HCT116 (cell line): ENCODE measurements at regions not wholly inside any gene's neighbourhood (a gene's known extent, or its start where the extent isn't known, plus 50 kb on each side); places are given as distances from the start of the nearest gene placed in this dataset.

Experiments
- EZH2 ChIP-seq: fragments of 200-600 bp; sonication (generic); IDR thresholded peaks from 2 replicates; pipeline ENCODE4 v1.6.1; 2017; ENCODE audit warnings: antibody characterized with exemption, mixed run types
- POLR2A ChIP-seq: IDR thresholded peaks from 2 replicates; pipeline ENCODE4 v1.7.0; 2011; ENCODE audit warnings: borderline replicate concordance; ENCODE audit not compliant: insufficient read depth, insufficient read length; ENCODE audit errors: extremely low read depth
- RAD21 ChIP-seq: IDR thresholded peaks from 2 replicates; pipeline ENCODE4 v1.6.1; 2012; ENCODE audit warnings: low read depth, mild to moderate bottlenecking
- TCF7L2 ChIP-seq: IDR thresholded peaks from 2 replicates; pipeline ENCODE4 v1.7.0; 2011; ENCODE audit warnings: borderline replicate concordance, inconsistent platforms; ENCODE audit not compliant: insufficient read depth, insufficient read length; ENCODE audit errors: extremely low read depth
- TF ChIP-seq, protein P1 (sequence below), 3 experiments: fragments of 200-600 bp in 1 of 3; sonication (generic) in 1 of 3; IDR thresholded peaks in 2 of 3; conservative IDR thresholded peaks in 1 of 3; 2 replicates each; pipeline ENCODE4 v1.5.1; 2012 to 2017; ENCODE audit warnings: low read depth in 2 of 3, low read length in 2 of 3, antibody characterized with exemption in 1 of 3, borderline replicate concordance in 1 of 3, control low read depth in 1 of 3, mild to moderate bottlenecking in 1 of 3, mixed read lengths in 1 of 3, mixed run types in 1 of 3, moderate library complexity in 1 of 3; ENCODE audit not compliant: insufficient read depth in 1 of 3
- TF ChIP-seq, protein P2 (sequence below): IDR thresholded peaks from 2 replicates; pipeline ENCODE4 v1.6.1; 2012

- TF ChIP-seq, protein P1, sequence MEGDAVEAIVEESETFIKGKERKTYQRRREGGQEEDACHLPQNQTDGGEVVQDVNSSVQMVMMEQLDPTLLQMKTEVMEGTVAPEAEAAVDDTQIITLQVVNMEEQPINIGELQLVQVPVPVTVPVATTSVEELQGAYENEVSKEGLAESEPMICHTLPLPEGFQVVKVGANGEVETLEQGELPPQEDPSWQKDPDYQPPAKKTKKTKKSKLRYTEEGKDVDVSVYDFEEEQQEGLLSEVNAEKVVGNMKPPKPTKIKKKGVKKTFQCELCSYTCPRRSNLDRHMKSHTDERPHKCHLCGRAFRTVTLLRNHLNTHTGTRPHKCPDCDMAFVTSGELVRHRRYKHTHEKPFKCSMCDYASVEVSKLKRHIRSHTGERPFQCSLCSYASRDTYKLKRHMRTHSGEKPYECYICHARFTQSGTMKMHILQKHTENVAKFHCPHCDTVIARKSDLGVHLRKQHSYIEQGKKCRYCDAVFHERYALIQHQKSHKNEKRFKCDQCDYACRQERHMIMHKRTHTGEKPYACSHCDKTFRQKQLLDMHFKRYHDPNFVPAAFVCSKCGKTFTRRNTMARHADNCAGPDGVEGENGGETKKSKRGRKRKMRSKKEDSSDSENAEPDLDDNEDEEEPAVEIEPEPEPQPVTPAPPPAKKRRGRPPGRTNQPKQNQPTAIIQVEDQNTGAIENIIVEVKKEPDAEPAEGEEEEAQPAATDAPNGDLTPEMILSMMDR (IDR thresholded peaks at IDR 0.05 in 2 of 3, conservative IDR thresholded peaks at IDR 0.05 in 1 of 3; ENCODE audit: borderline replicate concordance in 1 of 3, insufficient read depth in 1 of 3, low read depth in 2 of 3, low read length in 2 of 3), result no peak
- no peak for TF ChIP-seq POLR2A
- TF ChIP-seq TCF7L2, result peak; percentile 59
- TF ChIP-seq, protein P2, sequence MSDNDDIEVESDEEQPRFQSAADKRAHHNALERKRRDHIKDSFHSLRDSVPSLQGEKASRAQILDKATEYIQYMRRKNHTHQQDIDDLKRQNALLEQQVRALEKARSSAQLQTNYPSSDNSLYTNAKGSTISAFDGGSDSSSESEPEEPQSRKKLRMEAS, result no peak
- no peak for TF ChIP-seq RAD21
- no peak for TF ChIP-seq EZH2
Measured at GRCh38 chr9:124084087-124084486, 72.5 kb downstream of the LHX2 start.
